Activated T-cell treated with anti-CD3 and anti-CD28 coated beads, Interleukin-2, amount 50 U/mL, for 1 hour (primary cell): ENCODE measurements at regions not wholly inside any gene's neighbourhood (a gene's known extent, or its start where the extent isn't known, plus 50 kb on each side); places are given as distances from the start of the nearest gene placed in this dataset.
"Not testable (repeated sequence)": the region's sequence is repeated elsewhere in the genome, so short reads cannot be mapped to it uniquely, and the experiment has no call there.

Source experiments
- DNase-seq: peaks from one replicate; pipeline ENCODE4 v3.0.0-alpha.2; 2020

GRCh38 chr15:88997531-88997930, 84.4 kb upstream of the MFGE8 start:
- no peak for DNase-seq

- no peak for DNase-seq
These were observed 86.0 kb upstream of the MFGE8 start for GRCh38 chr15:88998980-88999713.

- not testable (repeated sequence) for DNase-seq
These were observed 86.5 kb upstream of the ABHD2 start for GRCh38 chr15:89001708-89002275.

- DNase-seq, result no peak
These were observed 85.9 kb upstream of the ABHD2 start for GRCh38 chr15:89002281-89002761.

GRCh38 chr15:89002830-89003229, 85.4 kb upstream of the ABHD2 start:
- DNase-seq, result no peak

- DNase-seq, result no peak
These were observed 84.2 kb upstream of the ABHD2 start for GRCh38 chr15:89003865-89004725.

- DNase-seq, result no peak
These were observed 83.6 kb upstream of the ABHD2 start for GRCh38 chr15:89004726-89005030.

- DNase-seq, result not testable (repeated sequence)
These were observed 80.7 kb upstream of the ABHD2 start for GRCh38 chr15:89007527-89007926.

- DNase-seq, result no peak
These were observed 80.3 kb upstream of the ABHD2 start for GRCh38 chr15:89007989-89008388.

- no peak for DNase-seq
These were observed 79.2 kb upstream of the ABHD2 start for GRCh38 chr15:89009080-89009479.

- DNase-seq, result no peak
These were observed 72.7 kb upstream of the ABHD2 start for GRCh38 chr15:89015412-89016097.

- no peak for DNase-seq
These were observed 71.7 kb upstream of the ABHD2 start for GRCh38 chr15:89016549-89017041.

- DNase-seq, result peak; percentile 88
These were observed 70.7 kb upstream of the ABHD2 start for GRCh38 chr15:89017370-89018066.

GRCh38 chr15:89018207-89018606, 70.0 kb upstream of the ABHD2 start:
- no peak for DNase-seq

GRCh38 chr15:89019436-89019835, 68.8 kb upstream of the ABHD2 start:
- DNase-seq, result no peak

GRCh38 chr15:89021224-89021623, 67.0 kb upstream of the ABHD2 start:
- no peak for DNase-seq

- DNase-seq, result not testable (repeated sequence)
These were observed 66.4 kb upstream of the ABHD2 start for GRCh38 chr15:89021886-89022285.

- DNase-seq, result no peak
These were observed 64.8 kb upstream of the ABHD2 start for GRCh38 chr15:89023311-89023961.

GRCh38 chr15:89024418-89024817, 63.8 kb upstream of the ABHD2 start:
- no peak for DNase-seq

GRCh38 chr15:89026167-89026566, 62.1 kb upstream of the ABHD2 start:
- no peak for DNase-seq

GRCh38 chr15:89028036-89028435, 60.2 kb upstream of the ABHD2 start:
- no peak for DNase-seq

GRCh38 chr15:89030311-89030710, 57.9 kb upstream of the ABHD2 start:
- DNase-seq, result no peak
